HCT116 (cell line): ENCODE measurements at regions not wholly inside any gene's neighbourhood (a gene's known extent, or its start where the extent isn't known, plus 50 kb on each side); places are given as distances from the start of the nearest gene placed in this dataset.

Source experiments
- CTCF ChIP-seq, 3 experiments: fragments of 200-600 bp in 1 of 3; sonication (generic) in 1 of 3; IDR thresholded peaks in 2 of 3; conservative IDR thresholded peaks in 1 of 3; 2 replicates each; pipeline ENCODE4 v1.5.1; 2012 to 2017; ENCODE audit warnings: low read depth in 2 of 3, low read length in 2 of 3, antibody characterized with exemption in 1 of 3, borderline replicate concordance in 1 of 3, control low read depth in 1 of 3, mild to moderate bottlenecking in 1 of 3, mixed read lengths in 1 of 3, mixed run types in 1 of 3, moderate library complexity in 1 of 3; ENCODE audit not compliant: insufficient read depth in 1 of 3
- EZH2 ChIP-seq: fragments of 200-600 bp; sonication (generic); IDR thresholded peaks from 2 replicates; pipeline ENCODE4 v1.6.1; 2017; ENCODE audit warnings: antibody characterized with exemption, mixed run types
- EZH2phosphoT487 ChIP-seq: fragments of 200-600 bp; IDR thresholded peaks from 2 replicates; pipeline ENCODE4 v1.6.1; 2018; ENCODE audit warnings: antibody characterized with exemption, borderline replicate concordance
- POLR2AphosphoS5 ChIP-seq: IDR thresholded peaks from 2 replicates; pipeline ENCODE4 v1.6.1; 2011; ENCODE audit warnings: mild to moderate bottlenecking, low read depth, low read length, moderate library complexity
- ZFX ChIP-seq: fragments of 450-650 bp; IDR thresholded peaks from 2 replicates; pipeline ENCODE4 v1.6.1; 2017

- TF ChIP-seq CTCF (IDR thresholded peaks at IDR 0.05 in 2 of 3, conservative IDR thresholded peaks at IDR 0.05 in 1 of 3; ENCODE audit: borderline replicate concordance in 1 of 3, insufficient read depth in 1 of 3, low read depth in 2 of 3, low read length in 2 of 3): no peak
- no peak for TF ChIP-seq POLR2AphosphoS5
- no peak for TF ChIP-seq EZH2phosphoT487
- no peak for TF ChIP-seq ZFX
- TF ChIP-seq EZH2: no peak
These were observed 221.4 kb downstream of the MINAR1 start for GRCh38 chr15:79653533-79653932.
